AG10803 (cell line): ENCODE measurements at regions not wholly inside any gene's neighbourhood (a gene's known extent, or its start where the extent isn't known, plus 50 kb on each side); places are given as distances from the start of the nearest gene placed in this dataset.

Source experiments
- DNase-seq: peaks from one replicate; pipeline ENCODE4 v3.0.0; 2010; ENCODE audit warnings: low read depth
- H3K4me3 ChIP-seq: 2 replicates; pipeline ENCODE4 v1.5.1; 2011; ENCODE audit warnings: mild to moderate bottlenecking, low read length, control low read depth
- CTCF ChIP-seq: conservative IDR thresholded peaks from 2 replicates; pipeline ENCODE4 v1.5.1; 2011; ENCODE audit warnings: mild to moderate bottlenecking, low read length, control low read depth, inconsistent platforms

GRCh38 chr11:62073061-62073460, 50.8 kb upstream of the INCENP start:
- no peak overlapping the region for H3K4me3 ChIP-seq
- DNase-seq = no peak
- no peak for TF ChIP-seq CTCF

GRCh38 chr11:62071408-62071807, 52.4 kb upstream of the INCENP start:
- no peak for TF ChIP-seq CTCF

GRCh38 chr11:62069986-62070919, 53.6 kb upstream of the INCENP start:
- H3K4me3 ChIP-seq = no peak overlapping the region
- TF ChIP-seq CTCF = no peak
- DNase-seq = no peak

More at GRCh38 chr11:62071408-62071807, 52.4 kb upstream of the INCENP start:
- no peak for DNase-seq
- H3K4me3 ChIP-seq = no peak overlapping the region

GRCh38 chr11:62069374-62069773, 54.4 kb upstream of the INCENP start:
- no peak for TF ChIP-seq CTCF
- DNase-seq = no peak
- no peak overlapping the region for H3K4me3 ChIP-seq

- DNase-seq = no peak
- no peak overlapping the region for H3K4me3 ChIP-seq
- no peak for TF ChIP-seq CTCF
These were observed 55.1 kb upstream of the INCENP start for GRCh38 chr11:62068730-62069129.

- H3K4me3 ChIP-seq = no peak overlapping the region
- no peak for DNase-seq
- no peak for TF ChIP-seq CTCF
These were observed 56.1 kb upstream of the INCENP start for GRCh38 chr11:62067741-62068140.

GRCh38 chr11:62064221-62064620, 59.6 kb upstream of the INCENP start:
- TF ChIP-seq CTCF = no peak
- H3K4me3 ChIP-seq = no peak overlapping the region
- DNase-seq = no peak
